ENCODE measurements at regions not wholly inside any gene's neighbourhood (a gene's known extent, or its start where the extent isn't known, plus 50 kb on each side); places are given as distances from the start of the nearest gene placed in this dataset.

DNA sequence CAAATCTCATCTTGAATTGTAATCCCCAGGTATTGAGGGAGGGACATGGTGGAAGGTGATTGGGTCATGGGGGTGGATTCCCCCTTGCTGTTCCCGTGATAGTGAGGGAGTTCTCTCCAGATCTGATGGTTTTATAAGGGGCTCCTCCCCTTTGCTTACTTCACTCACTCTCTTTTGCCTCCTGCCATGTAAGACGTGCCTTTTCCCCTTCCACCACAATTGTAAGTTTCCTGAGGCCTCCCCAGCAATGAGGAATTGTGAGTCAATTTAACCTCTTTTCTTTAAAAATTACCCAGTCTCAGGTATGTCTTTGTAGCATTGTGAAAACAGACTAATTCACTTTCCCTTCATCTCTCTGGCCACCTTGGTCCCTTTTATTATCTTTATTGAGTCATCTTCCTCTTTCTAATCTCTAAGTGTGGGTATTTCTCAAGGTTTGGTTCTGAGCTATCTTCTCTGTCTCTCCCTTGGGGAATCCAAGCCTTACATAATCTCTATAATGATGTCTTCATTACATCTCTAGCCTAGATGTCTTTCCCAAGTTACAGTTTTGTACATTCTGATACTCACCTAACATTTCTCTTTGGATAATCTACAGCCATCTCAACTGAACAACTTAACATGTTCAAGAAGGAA is 99.1 kb upstream of the JCAD start:
- CTCF ChIA-PET: interaction anchor here (0.7 kb wide), 1 partner anchor 427 kb away, joined by 3 read pairs; no protein-coding TSS in a partner anchor
- POLR2A ChIA-PET: no interaction called here
- Histone ChIP-seq H3K36me3 (ENCODE audit: control insufficient read depth in 2 of 2, insufficient read depth in 1 of 2, low read length in 2 of 2) (no peaks in the 10 kb centered on the region), H3K4me3 (ENCODE audit: low read depth, low read length) (no peak overlapping the region), H3K9me3 (ENCODE audit: control insufficient read depth, insufficient read depth, low read depth, low read length) (no peaks in the 10 kb centered on the region), H3K4me1 (ENCODE audit: control insufficient read depth, insufficient read depth, low read length) (no peaks in the 10 kb centered on the region), H3K27ac (ENCODE audit: extremely low read depth, low read depth, low read length) (no peak overlapping the region)
- TF ChIP-seq, protein P1, sequence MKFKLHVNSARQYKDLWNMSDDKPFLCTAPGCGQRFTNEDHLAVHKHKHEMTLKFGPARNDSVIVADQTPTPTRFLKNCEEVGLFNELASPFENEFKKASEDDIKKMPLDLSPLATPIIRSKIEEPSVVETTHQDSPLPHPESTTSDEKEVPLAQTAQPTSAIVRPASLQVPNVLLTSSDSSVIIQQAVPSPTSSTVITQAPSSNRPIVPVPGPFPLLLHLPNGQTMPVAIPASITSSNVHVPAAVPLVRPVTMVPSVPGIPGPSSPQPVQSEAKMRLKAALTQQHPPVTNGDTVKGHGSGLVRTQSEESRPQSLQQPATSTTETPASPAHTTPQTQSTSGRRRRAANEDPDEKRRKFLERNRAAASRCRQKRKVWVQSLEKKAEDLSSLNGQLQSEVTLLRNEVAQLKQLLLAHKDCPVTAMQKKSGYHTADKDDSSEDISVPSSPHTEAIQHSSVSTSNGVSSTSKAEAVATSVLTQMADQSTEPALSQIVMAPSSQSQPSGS (tag by site-specific recombination; IDR thresholded peaks at IDR 0.05; ENCODE audit: low read depth): no peak
- TF ChIP-seq ZNF16 (tag by site-specific recombination; IDR thresholded peaks at IDR 0.05; ENCODE audit: low read depth) (no peak), TCF7L2 (IDR thresholded peaks at IDR 0.05; ENCODE audit: borderline replicate concordance, low read depth, low read length) (no peak), ZNF341 (tag by site-specific recombination; IDR thresholded peaks at IDR 0.05; ENCODE audit: low read depth) (no peak), ZNF76 (tag by site-specific recombination; IDR thresholded peaks at IDR 0.05; ENCODE audit: borderline replicate concordance, low read depth) (no peak), SP2 (tag by site-specific recombination; IDR thresholded peaks at IDR 0.05) (no peak), ZNF558 (tag by site-specific recombination; IDR thresholded peaks at IDR 0.05) (no peak), ZNF433 (tag by site-specific recombination; IDR thresholded peaks at IDR 0.05; ENCODE audit: low read depth) (no peak), ZNF837 (tag by site-specific recombination; IDR thresholded peaks at IDR 0.05) (no peak)
- TF ChIP-seq, protein P2, sequence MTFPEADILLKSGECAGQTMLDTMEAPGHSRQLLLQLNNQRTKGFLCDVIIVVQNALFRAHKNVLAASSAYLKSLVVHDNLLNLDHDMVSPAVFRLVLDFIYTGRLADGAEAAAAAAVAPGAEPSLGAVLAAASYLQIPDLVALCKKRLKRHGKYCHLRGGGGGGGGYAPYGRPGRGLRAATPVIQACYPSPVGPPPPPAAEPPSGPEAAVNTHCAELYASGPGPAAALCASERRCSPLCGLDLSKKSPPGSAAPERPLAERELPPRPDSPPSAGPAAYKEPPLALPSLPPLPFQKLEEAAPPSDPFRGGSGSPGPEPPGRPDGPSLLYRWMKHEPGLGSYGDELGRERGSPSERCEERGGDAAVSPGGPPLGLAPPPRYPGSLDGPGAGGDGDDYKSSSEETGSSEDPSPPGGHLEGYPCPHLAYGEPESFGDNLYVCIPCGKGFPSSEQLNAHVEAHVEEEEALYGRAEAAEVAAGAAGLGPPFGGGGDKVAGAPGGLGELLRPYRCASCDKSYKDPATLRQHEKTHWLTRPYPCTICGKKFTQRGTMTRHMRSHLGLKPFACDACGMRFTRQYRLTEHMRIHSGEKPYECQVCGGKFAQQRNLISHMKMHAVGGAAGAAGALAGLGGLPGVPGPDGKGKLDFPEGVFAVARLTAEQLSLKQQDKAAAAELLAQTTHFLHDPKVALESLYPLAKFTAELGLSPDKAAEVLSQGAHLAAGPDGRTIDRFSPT (tag by site-specific recombination; IDR thresholded peaks at IDR 0.05): no peak

DNA sequence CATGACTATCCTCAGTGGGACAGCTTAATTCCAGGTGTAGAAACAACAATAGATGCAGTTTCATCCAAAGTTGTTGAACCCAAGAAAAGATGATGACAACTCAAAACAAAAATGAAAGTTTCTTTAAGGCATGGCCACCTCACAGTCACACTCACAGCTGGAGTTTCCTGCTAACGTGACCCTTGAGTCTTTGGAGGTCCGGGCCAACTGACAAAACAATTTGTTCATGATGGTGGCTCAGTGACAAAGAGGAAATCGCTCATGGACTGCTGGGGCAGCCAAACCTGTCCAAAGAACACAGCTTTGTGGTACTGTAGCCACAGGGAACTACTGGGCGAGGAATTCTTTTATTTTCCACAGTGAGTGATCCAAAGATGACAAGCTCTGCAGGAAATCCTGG is 96.0 kb upstream of the JCAD start:
- H3K27ac ChIP-seq (ENCODE audit: extremely low read depth, low read depth, low read length): no peak overlapping the region
- no peak overlapping the region for H3K4me3 ChIP-seq (ENCODE audit: low read depth, low read length)
- no peaks in the 10 kb centered on the region for H3K4me1 ChIP-seq (ENCODE audit: control insufficient read depth, insufficient read depth, low read length)
- H3K9me3 ChIP-seq (ENCODE audit: control insufficient read depth, insufficient read depth, low read depth, low read length): no peaks in the 10 kb centered on the region
- H3K36me3 ChIP-seq (ENCODE audit: control insufficient read depth in 2 of 2, insufficient read depth in 1 of 2, low read length in 2 of 2): no peaks in the 10 kb centered on the region
- CTCF ChIA-PET: no interaction called here
- POLR2A ChIA-PET: no interaction called here
- TF ChIP-seq, protein P3, sequence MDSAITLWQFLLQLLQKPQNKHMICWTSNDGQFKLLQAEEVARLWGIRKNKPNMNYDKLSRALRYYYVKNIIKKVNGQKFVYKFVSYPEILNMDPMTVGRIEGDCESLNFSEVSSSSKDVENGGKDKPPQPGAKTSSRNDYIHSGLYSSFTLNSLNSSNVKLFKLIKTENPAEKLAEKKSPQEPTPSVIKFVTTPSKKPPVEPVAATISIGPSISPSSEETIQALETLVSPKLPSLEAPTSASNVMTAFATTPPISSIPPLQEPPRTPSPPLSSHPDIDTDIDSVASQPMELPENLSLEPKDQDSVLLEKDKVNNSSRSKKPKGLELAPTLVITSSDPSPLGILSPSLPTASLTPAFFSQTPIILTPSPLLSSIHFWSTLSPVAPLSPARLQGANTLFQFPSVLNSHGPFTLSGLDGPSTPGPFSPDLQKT (IDR thresholded peaks at IDR 0.05; ENCODE audit: borderline replicate concordance, low read depth, low read length): no peak
- TF ChIP-seq ZNF302 (tag by site-specific recombination; IDR thresholded peaks at IDR 0.05; ENCODE audit: low read depth) (no peak), ZFHX2 (tag by site-specific recombination; conservative IDR thresholded peaks at IDR 0.05) (no peak), ZNF596 (tag by site-specific recombination; IDR thresholded peaks at IDR 0.05) (no peak), ZFP3 (tag by site-specific recombination; IDR thresholded peaks at IDR 0.05; ENCODE audit: low read depth) (no peak), GLIS2 (tag by site-specific recombination; IDR thresholded peaks at IDR 0.05) (no peak), MZF1 (tag by site-specific recombination; IDR thresholded peaks at IDR 0.05; ENCODE audit: borderline replicate concordance) (no peak), ZNF585B (tag by site-specific recombination; IDR thresholded peaks at IDR 0.05) (no peak), ZNF157 (tag by site-specific recombination; IDR thresholded peaks at IDR 0.05) (no peak), ZNF549 (tag by site-specific recombination; IDR thresholded peaks at IDR 0.05) (no peak), ZNF658 (tag by site-specific recombination; IDR thresholded peaks at IDR 0.05) (no peak), ZNF768 (tag by site-specific recombination; IDR thresholded peaks at IDR 0.05) (no peak)
- TF ChIP-seq, protein P4, sequence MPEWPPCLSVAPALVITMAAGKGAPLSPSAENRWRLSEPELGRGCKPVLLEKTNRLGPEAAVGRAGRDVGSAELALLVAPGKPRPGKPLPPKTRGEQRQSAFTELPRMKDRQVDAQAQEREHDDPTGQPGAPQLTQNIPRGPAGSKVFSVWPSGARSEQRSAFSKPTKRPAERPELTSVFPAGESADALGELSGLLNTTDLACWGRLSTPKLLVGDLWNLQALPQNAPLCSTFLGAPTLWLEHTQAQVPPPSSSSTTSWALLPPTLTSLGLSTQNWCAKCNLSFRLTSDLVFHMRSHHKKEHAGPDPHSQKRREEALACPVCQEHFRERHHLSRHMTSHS (tag by site-specific recombination; IDR thresholded peaks at IDR 0.05): no peak
- TF ChIP-seq, protein P5, sequence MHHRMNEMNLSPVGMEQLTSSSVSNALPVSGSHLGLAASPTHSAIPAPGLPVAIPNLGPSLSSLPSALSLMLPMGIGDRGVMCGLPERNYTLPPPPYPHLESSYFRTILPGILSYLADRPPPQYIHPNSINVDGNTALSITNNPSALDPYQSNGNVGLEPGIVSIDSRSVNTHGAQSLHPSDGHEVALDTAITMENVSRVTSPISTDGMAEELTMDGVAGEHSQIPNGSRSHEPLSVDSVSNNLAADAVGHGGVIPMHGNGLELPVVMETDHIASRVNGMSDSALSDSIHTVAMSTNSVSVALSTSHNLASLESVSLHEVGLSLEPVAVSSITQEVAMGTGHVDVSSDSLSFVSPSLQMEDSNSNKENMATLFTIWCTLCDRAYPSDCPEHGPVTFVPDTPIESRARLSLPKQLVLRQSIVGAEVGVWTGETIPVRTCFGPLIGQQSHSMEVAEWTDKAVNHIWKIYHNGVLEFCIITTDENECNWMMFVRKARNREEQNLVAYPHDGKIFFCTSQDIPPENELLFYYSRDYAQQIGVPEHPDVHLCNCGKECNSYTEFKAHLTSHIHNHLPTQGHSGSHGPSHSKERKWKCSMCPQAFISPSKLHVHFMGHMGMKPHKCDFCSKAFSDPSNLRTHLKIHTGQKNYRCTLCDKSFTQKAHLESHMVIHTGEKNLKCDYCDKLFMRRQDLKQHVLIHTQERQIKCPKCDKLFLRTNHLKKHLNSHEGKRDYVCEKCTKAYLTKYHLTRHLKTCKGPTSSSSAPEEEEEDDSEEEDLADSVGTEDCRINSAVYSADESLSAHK (tag by site-specific recombination; IDR thresholded peaks at IDR 0.05): no peak
- TF ChIP-seq, protein P6, sequence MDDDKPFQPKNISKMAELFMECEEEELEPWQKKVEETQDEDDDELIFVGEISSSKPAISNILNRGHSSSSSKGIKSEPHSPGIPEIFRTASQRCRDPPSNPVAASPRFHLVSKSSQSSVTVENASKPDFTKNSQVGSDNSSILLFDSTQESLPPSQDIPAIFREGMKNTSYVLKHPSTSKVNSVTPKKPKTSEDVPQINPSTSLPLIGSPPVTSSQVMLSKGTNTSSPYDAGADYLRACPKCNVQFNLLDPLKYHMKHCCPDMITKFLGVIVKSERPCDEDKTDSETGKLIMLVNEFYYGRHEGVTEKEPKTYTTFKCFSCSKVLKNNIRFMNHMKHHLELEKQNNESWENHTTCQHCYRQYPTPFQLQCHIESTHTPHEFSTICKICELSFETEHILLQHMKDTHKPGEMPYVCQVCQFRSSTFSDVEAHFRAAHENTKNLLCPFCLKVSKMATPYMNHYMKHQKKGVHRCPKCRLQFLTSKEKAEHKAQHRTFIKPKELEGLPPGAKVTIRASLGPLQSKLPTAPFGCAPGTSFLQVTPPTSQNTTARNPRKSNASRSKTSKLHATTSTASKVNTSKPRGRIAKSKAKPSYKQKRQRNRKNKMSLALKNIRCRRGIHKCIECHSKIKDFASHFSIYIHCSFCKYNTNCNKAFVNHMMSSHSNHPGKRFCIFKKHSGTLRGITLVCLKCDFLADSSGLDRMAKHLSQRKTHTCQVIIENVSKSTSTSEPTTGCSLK (tag by site-specific recombination; IDR thresholded peaks at IDR 0.05): no peak

Measured in HEK293 (cell line).